HCT116 (cell line): ENCODE measurements at regions not wholly inside any gene's neighbourhood (a gene's known extent, or its start where the extent isn't known, plus 50 kb on each side); places are given as distances from the start of the nearest gene placed in this dataset.

Experiments
- ATAC-seq: fragments of 200-7000 bp; cut with Tn5 transposase; 2 replicates; pipeline ENCODE4 v1.9.1; 2020; ENCODE audit warnings: mild to moderate bottlenecking, moderate library complexity
- BruUV-seq: library from RNA; stranded (reverse); fragments of 400-500 nt; replicated peaks from 2 replicates; lab custom pipeline; 2021; lab: Mats Ljungman, UMichigan
- CTCF ChIA-PET: fragments of 300-600 bp; sonication (Branson Sonifier 250); formaldehyde crosslinking; loops from one replicate; lab custom pipeline; 2021; ENCODE audit warnings: antibody characterized with exemption; lab: Charles Lee
- POLR2A ChIA-PET: fragments of 300-600, 350-600 bp; sonication (Branson Sonifier 250); formaldehyde crosslinking; loops from one replicate; lab custom pipeline; 2021; ENCODE audit warnings: antibody characterized with exemption; lab: Charles Lee
- RAD21 ChIA-PET, 2 experiments: fragments of 300-600 bp; sonication (Branson Sonifier 250); formaldehyde crosslinking; loops; one replicate each; lab custom pipeline; 2023; ENCODE audit warnings: low total read pairs in 2 of 2; ENCODE audit not compliant: uncharacterized antibody in 2 of 2, unreplicated experiment in 2 of 2, low non-redundant PET in 1 of 2; lab: Charles Lee
- DNase-seq: peaks from one replicate; pipeline ENCODE4 v3.0.0-alpha.2; 2010; ENCODE audit warnings: low read depth, low spot score
- H2AFZ ChIP-seq: fragments of 200-600 bp; shearing (Covaris generic), sonication (generic); 2 replicates; pipeline ENCODE4 v1.6.1; 2017; ENCODE audit warnings: low read depth, mixed run types, mixed read lengths, antibody characterized with exemption, low read length; ENCODE audit not compliant: poor library complexity, severe bottlenecking
- H3K27ac ChIP-seq: 2 replicates; pipeline ENCODE4 v1.5.1; 2012; ENCODE audit warnings: low read depth, low read length
- H3K27me3 ChIP-seq: fragments of 200-600 bp; sonication (generic); 2 replicates; pipeline ENCODE4 v1.6.1; 2016; ENCODE audit warnings: mixed run types, low read length, mixed read lengths; ENCODE audit not compliant: insufficient read depth
- H3K36me3 ChIP-seq, 2 experiments: fragments of 200-500 bp in 1 of 2; fragments of 200-600 bp in 1 of 2; sonication (Bioruptor generic) in 1 of 2; sonication (generic) in 1 of 2; 2 replicates each; pipeline versions ENCODE4 v1.5.1 to v1.6.1; 2014 to 2016; ENCODE audit warnings: low read length in 2 of 2, inconsistent platforms in 1 of 2, mixed read lengths in 1 of 2, mixed run types in 1 of 2; ENCODE audit not compliant: insufficient read depth in 2 of 2, control insufficient read depth in 1 of 2
- H3K4me1 ChIP-seq, 2 experiments: fragments of 200-600 bp in 1 of 2; sonication (generic) in 1 of 2; 2 replicates each; pipeline versions ENCODE4 v1.5.1 to v1.6.1; 2012 to 2017; ENCODE audit warnings: low read length in 2 of 2, inconsistent platforms in 1 of 2, mild to moderate bottlenecking in 1 of 2, mixed read lengths in 1 of 2, mixed run types in 1 of 2, moderate library complexity in 1 of 2; ENCODE audit not compliant: insufficient read depth in 2 of 2, control insufficient read depth in 1 of 2
- H3K4me2 ChIP-seq: fragments of 200-600 bp; sonication (generic); 2 replicates; pipeline ENCODE4 v1.6.1; 2017; ENCODE audit warnings: mixed run types, low read length, mixed read lengths
- H3K4me3 ChIP-seq, 2 experiments: fragments of 200-600 bp in 1 of 2; sonication (generic) in 1 of 2; replicated peaks in 1 of 2; 2 replicates each; pipeline ENCODE4 v1.5.1; 2011 to 2016; ENCODE audit warnings: low read length in 2 of 2, control low read depth in 1 of 2, low read depth in 1 of 2, mild to moderate bottlenecking in 1 of 2, mixed read lengths in 1 of 2, mixed run types in 1 of 2
- H3K79me2 ChIP-seq: fragments of 200-600 bp; sonication (generic); 2 replicates; pipeline ENCODE4 v1.6.1; 2017; ENCODE audit warnings: mild to moderate bottlenecking, mixed run types, low read length, moderate library complexity, mixed read lengths; ENCODE audit not compliant: insufficient read depth
- H3K9ac ChIP-seq: fragments of 200-600 bp; sonication (generic); 2 replicates; pipeline ENCODE4 v1.6.1; 2016; ENCODE audit warnings: low read length, mixed read lengths
- H3K9me2 ChIP-seq: fragments of 200-600 bp; sonication (generic), shearing (Covaris generic); 2 replicates; pipeline ENCODE4 v1.6.1; 2017; ENCODE audit warnings: mixed run types, mild to moderate bottlenecking, moderate library complexity; ENCODE audit not compliant: insufficient read depth
- H3K9me3 ChIP-seq, 2 experiments: fragments of 200-500 bp in 1 of 2; fragments of 200-600 bp in 1 of 2; sonication (Bioruptor generic) in 1 of 2; sonication (generic) in 1 of 2; 2 replicates each; pipeline ENCODE4 v1.6.1; 2014 to 2017; ENCODE audit warnings: low read length in 2 of 2, mixed read lengths in 2 of 2, inconsistent platforms in 1 of 2, low read depth in 1 of 2, mild to moderate bottlenecking in 1 of 2, mixed run types in 1 of 2, moderate library complexity in 1 of 2; ENCODE audit not compliant: control insufficient read depth in 1 of 2, insufficient read depth in 1 of 2
- H4K20me1 ChIP-seq: fragments of 200-600 bp; sonication (generic), shearing (Covaris generic); 2 replicates; pipeline ENCODE4 v1.6.1; 2017; ENCODE audit warnings: mixed run types, mild to moderate bottlenecking, moderate library complexity; ENCODE audit not compliant: insufficient read depth
- CEBPB ChIP-seq: IDR thresholded peaks from 2 replicates; pipeline ENCODE4 v1.6.1; 2012; ENCODE audit warnings: low read depth
- EGR1 ChIP-seq: IDR thresholded peaks from 2 replicates; pipeline ENCODE4 v1.6.1; 2012; ENCODE audit warnings: low read depth
- ELF1 ChIP-seq: IDR thresholded peaks from 2 replicates; pipeline ENCODE4 v1.6.1; 2012; ENCODE audit warnings: low read depth, borderline replicate concordance
- SP1 ChIP-seq: IDR thresholded peaks from 2 replicates; pipeline ENCODE4 v1.6.1; 2012; ENCODE audit warnings: low read depth
- SRF ChIP-seq: IDR thresholded peaks from 2 replicates; pipeline ENCODE4 v1.6.1; 2012; ENCODE audit warnings: low read depth
- TCF7L2 ChIP-seq: IDR thresholded peaks from 2 replicates; pipeline ENCODE4 v1.7.0; 2011; ENCODE audit warnings: borderline replicate concordance, inconsistent platforms; ENCODE audit not compliant: insufficient read depth, insufficient read length; ENCODE audit errors: extremely low read depth
- ZFX ChIP-seq: fragments of 450-650 bp; IDR thresholded peaks from 2 replicates; pipeline ENCODE4 v1.6.1; 2017
- intact Hi-C: fragments of 100-400 bp; cut with micrococcal nuclease; formaldehyde crosslinking; loops from 2 replicates; pipeline ENCODE4 v1.10.0; 2022
- TF ChIP-seq, protein P1 (sequence below): IDR thresholded peaks from 2 replicates; pipeline ENCODE4 v1.6.1; 2012
- TF ChIP-seq, protein P2 (sequence below), 3 experiments: fragments of 200-600 bp in 1 of 3; sonication (generic) in 1 of 3; IDR thresholded peaks in 2 of 3; conservative IDR thresholded peaks in 1 of 3; 2 replicates each; pipeline ENCODE4 v1.5.1; 2012 to 2017; ENCODE audit warnings: low read depth in 2 of 3, low read length in 2 of 3, antibody characterized with exemption in 1 of 3, borderline replicate concordance in 1 of 3, control low read depth in 1 of 3, mild to moderate bottlenecking in 1 of 3, mixed read lengths in 1 of 3, mixed run types in 1 of 3, moderate library complexity in 1 of 3; ENCODE audit not compliant: insufficient read depth in 1 of 3
- TF ChIP-seq, protein P3 (sequence below): IDR thresholded peaks from 2 replicates; pipeline ENCODE4 v1.6.1; 2012; ENCODE audit warnings: low read depth
- TF ChIP-seq, protein P4 (sequence below): IDR thresholded peaks from 2 replicates; pipeline ENCODE4 v1.6.1; 2012

DNA sequence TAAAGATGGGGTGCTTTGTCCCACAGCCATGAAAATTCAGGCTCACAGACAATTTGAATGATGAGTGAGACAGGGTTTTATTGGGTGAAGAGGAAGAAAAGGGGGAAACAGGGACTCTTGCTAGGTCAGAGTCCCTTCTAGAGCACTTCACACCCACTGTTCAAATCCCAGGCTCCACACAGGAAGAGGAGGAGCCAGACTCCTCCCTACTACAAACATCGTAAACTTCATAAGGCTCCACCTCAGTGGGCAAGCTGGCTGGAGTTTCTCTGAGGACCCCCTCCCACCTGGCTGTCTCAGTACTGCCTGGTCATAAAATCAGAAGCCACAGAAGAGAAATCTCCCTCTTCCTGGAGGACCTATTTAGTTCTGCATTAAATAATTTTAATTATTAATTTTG lies 80.3 kb upstream of the KCNMB2 start:
- Histone ChIP-seq H3K9me3 (no peaks in the 10 kb centered on the region), H3K27ac (no peak overlapping the region), H3K27me3 (no peaks in the 10 kb centered on the region), H3K36me3 (no peaks in the 10 kb centered on the region), H3K4me1 (no peaks in the 10 kb centered on the region), H3K4me2 (no peak overlapping the region), H3K9me2 (no peaks in the 10 kb centered on the region), H4K20me1 (no peaks in the 10 kb centered on the region), H2AFZ (no peak overlapping the region), H3K4me3 (no peak overlapping the region), H3K9ac (no peak overlapping the region), H3K79me2 (no peaks in the 10 kb centered on the region)
- RAD21 ChIA-PET, result no interaction called here
- intact Hi-C loops, result no loop called here
- BruUV-seq, result no TSS peak
- POLR2A ChIA-PET, result no interaction called here
- CTCF ChIA-PET, result no interaction called here
- ATAC-seq, result no peak
- TF ChIP-seq, protein P1, sequence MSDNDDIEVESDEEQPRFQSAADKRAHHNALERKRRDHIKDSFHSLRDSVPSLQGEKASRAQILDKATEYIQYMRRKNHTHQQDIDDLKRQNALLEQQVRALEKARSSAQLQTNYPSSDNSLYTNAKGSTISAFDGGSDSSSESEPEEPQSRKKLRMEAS, result no peak
- TF ChIP-seq, protein P2, sequence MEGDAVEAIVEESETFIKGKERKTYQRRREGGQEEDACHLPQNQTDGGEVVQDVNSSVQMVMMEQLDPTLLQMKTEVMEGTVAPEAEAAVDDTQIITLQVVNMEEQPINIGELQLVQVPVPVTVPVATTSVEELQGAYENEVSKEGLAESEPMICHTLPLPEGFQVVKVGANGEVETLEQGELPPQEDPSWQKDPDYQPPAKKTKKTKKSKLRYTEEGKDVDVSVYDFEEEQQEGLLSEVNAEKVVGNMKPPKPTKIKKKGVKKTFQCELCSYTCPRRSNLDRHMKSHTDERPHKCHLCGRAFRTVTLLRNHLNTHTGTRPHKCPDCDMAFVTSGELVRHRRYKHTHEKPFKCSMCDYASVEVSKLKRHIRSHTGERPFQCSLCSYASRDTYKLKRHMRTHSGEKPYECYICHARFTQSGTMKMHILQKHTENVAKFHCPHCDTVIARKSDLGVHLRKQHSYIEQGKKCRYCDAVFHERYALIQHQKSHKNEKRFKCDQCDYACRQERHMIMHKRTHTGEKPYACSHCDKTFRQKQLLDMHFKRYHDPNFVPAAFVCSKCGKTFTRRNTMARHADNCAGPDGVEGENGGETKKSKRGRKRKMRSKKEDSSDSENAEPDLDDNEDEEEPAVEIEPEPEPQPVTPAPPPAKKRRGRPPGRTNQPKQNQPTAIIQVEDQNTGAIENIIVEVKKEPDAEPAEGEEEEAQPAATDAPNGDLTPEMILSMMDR (IDR thresholded peaks at IDR 0.05 in 2 of 3, conservative IDR thresholded peaks at IDR 0.05 in 1 of 3; ENCODE audit: borderline replicate concordance in 1 of 3, insufficient read depth in 1 of 3, low read depth in 2 of 3, low read length in 2 of 3), result no peak
- TF ChIP-seq, protein P3, sequence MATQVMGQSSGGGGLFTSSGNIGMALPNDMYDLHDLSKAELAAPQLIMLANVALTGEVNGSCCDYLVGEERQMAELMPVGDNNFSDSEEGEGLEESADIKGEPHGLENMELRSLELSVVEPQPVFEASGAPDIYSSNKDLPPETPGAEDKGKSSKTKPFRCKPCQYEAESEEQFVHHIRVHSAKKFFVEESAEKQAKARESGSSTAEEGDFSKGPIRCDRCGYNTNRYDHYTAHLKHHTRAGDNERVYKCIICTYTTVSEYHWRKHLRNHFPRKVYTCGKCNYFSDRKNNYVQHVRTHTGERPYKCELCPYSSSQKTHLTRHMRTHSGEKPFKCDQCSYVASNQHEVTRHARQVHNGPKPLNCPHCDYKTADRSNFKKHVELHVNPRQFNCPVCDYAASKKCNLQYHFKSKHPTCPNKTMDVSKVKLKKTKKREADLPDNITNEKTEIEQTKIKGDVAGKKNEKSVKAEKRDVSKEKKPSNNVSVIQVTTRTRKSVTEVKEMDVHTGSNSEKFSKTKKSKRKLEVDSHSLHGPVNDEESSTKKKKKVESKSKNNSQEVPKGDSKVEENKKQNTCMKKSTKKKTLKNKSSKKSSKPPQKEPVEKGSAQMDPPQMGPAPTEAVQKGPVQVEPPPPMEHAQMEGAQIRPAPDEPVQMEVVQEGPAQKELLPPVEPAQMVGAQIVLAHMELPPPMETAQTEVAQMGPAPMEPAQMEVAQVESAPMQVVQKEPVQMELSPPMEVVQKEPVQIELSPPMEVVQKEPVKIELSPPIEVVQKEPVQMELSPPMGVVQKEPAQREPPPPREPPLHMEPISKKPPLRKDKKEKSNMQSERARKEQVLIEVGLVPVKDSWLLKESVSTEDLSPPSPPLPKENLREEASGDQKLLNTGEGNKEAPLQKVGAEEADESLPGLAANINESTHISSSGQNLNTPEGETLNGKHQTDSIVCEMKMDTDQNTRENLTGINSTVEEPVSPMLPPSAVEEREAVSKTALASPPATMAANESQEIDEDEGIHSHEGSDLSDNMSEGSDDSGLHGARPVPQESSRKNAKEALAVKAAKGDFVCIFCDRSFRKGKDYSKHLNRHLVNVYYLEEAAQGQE, result no peak
- TF ChIP-seq EGR1, result no peak
- TF ChIP-seq SP1, result no peak
- no peak for TF ChIP-seq CEBPB
- no peak for TF ChIP-seq SRF
- TF ChIP-seq, protein P4, sequence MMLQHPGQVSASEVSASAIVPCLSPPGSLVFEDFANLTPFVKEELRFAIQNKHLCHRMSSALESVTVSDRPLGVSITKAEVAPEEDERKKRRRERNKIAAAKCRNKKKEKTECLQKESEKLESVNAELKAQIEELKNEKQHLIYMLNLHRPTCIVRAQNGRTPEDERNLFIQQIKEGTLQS, result no peak
- TF ChIP-seq ZFX, result no peak
- TF ChIP-seq TCF7L2, result no peak
- no peak for TF ChIP-seq ELF1
- no peak for DNase-seq
